ENCODE measurements at regions not wholly inside any gene's neighbourhood (a gene's known extent, or its start where the extent isn't known, plus 50 kb on each side); places are given as distances from the start of the nearest gene placed in this dataset.
A peak's percentile ranks its signal among the peaks of the same experiment; 100 is the strongest.
"Not testable (repeated sequence)": the region's sequence is repeated elsewhere in the genome, so short reads cannot be mapped to it uniquely, and the experiment has no call there.

GRCh38 chr1:83055391-83056170 lies 943.4 kb downstream of the TTLL7 start:
- ChIA-PET CTCF (no interaction called here), POLR2A (ENCODE audit: low non-redundant PET) (no interaction called here)
- H3K27ac ChIP-seq (ENCODE audit: low read depth, low read length, poor library complexity, severe bottlenecking), result no peak overlapping the region
- BruUV-seq (replicated peaks), result no TSS peak
- no peaks in the 10 kb centered on the region for H3K36me3 ChIP-seq (ENCODE audit: insufficient read depth, low read length, poor library complexity, severe bottlenecking)
- H3K9me3 ChIP-seq (ENCODE audit: low read depth, low read length, poor library complexity, severe bottlenecking), result no peaks in the 10 kb centered on the region
- intact Hi-C loops (cut with micrococcal nuclease; ENCODE audit: unreplicated experiment), result no loop called here
- H3K27me3 ChIP-seq (replicated peaks; ENCODE audit: insufficient read depth, low read depth, low read length, poor library complexity), result no peaks in the 10 kb centered on the region
- DNase-seq (ENCODE audit: low spot score), result peak; percentile 55
- no peak overlapping the region for H3K4me3 ChIP-seq (ENCODE audit: low read depth, low read length, poor library complexity, severe bottlenecking)
- TF ChIP-seq CTCF (conservative IDR thresholded peaks at IDR 0.05; ENCODE audit: low read depth, low read length) (no peak), EZH2 (IDR thresholded peaks at IDR 0.05; ENCODE audit: borderline replicate concordance, low read depth, low read length, poor library complexity, severe bottlenecking) (no peak)
- H3K4me1 ChIP-seq (ENCODE audit: insufficient read depth, low read length, poor library complexity, severe bottlenecking), result no peaks in the 10 kb centered on the region

DNA sequence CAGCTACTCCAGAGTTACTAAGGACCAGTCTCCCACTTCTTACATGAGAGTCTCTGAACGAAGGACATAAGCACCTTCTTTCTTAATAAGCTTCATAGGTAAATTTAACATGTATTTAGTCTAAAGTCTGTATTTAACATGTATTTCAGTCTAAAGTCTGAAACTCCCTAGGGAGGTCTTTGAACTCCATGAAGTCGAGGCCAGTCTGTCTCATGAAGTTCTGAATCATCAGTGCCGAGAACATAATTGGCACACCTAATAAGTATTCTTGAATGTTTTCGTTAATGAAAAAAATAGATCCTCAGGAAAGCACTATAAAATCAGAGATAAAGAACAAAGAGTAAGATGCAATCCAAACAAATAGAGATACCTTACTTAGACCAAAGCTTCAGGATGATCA lies 945.5 kb downstream of the TTLL7 start:
- TF ChIP-seq EZH2 (IDR thresholded peaks at IDR 0.05; ENCODE audit: borderline replicate concordance, low read depth, low read length, poor library complexity, severe bottlenecking) (no peak), CTCF (conservative IDR thresholded peaks at IDR 0.05; ENCODE audit: low read depth, low read length) (no peak)
- no peaks in the 10 kb centered on the region for H3K36me3 ChIP-seq (ENCODE audit: insufficient read depth, low read length, poor library complexity, severe bottlenecking)
- BruUV-seq (replicated peaks), result no TSS peak
- ChIA-PET POLR2A (ENCODE audit: low non-redundant PET) (no interaction called here), CTCF (no interaction called here)
- intact Hi-C loops (cut with micrococcal nuclease; ENCODE audit: unreplicated experiment), result no loop called here
- no peak overlapping the region for H3K4me3 ChIP-seq (ENCODE audit: low read depth, low read length, poor library complexity, severe bottlenecking)
- H3K9me3 ChIP-seq (ENCODE audit: low read depth, low read length, poor library complexity, severe bottlenecking), result no peaks in the 10 kb centered on the region
- no peak for DNase-seq (ENCODE audit: low spot score)
- no peaks in the 10 kb centered on the region for H3K4me1 ChIP-seq (ENCODE audit: insufficient read depth, low read length, poor library complexity, severe bottlenecking)
- H3K27me3 ChIP-seq (replicated peaks; ENCODE audit: insufficient read depth, low read depth, low read length, poor library complexity), result no peaks in the 10 kb centered on the region
- no peak overlapping the region for H3K27ac ChIP-seq (ENCODE audit: low read depth, low read length, poor library complexity, severe bottlenecking)

GRCh38 chr1:83052865-83053264 lies 946.1 kb downstream of the TTLL7 start:
- Histone ChIP-seq H3K27me3 (replicated peaks; ENCODE audit: insufficient read depth, low read depth, low read length, poor library complexity) (no peaks in the 10 kb centered on the region), H3K36me3 (ENCODE audit: insufficient read depth, low read length, poor library complexity, severe bottlenecking) (no peaks in the 10 kb centered on the region), H3K27ac (ENCODE audit: low read depth, low read length, poor library complexity, severe bottlenecking) (no peak overlapping the region), H3K4me3 (ENCODE audit: low read depth, low read length, poor library complexity, severe bottlenecking) (no peak overlapping the region), H3K4me1 (ENCODE audit: insufficient read depth, low read length, poor library complexity, severe bottlenecking) (no peaks in the 10 kb centered on the region), H3K9me3 (ENCODE audit: low read depth, low read length, poor library complexity, severe bottlenecking) (no peaks in the 10 kb centered on the region)
- CTCF ChIA-PET, result no interaction called here
- POLR2A ChIA-PET (ENCODE audit: low non-redundant PET), result no interaction called here
- intact Hi-C loops (cut with micrococcal nuclease; ENCODE audit: unreplicated experiment), result no loop called here
- BruUV-seq (replicated peaks), result no TSS peak
- DNase-seq (ENCODE audit: low spot score), result no peak
- TF ChIP-seq CTCF (conservative IDR thresholded peaks at IDR 0.05; ENCODE audit: low read depth, low read length) (no peak), EZH2 (IDR thresholded peaks at IDR 0.05; ENCODE audit: borderline replicate concordance, low read depth, low read length, poor library complexity, severe bottlenecking) (no peak)

DNA sequence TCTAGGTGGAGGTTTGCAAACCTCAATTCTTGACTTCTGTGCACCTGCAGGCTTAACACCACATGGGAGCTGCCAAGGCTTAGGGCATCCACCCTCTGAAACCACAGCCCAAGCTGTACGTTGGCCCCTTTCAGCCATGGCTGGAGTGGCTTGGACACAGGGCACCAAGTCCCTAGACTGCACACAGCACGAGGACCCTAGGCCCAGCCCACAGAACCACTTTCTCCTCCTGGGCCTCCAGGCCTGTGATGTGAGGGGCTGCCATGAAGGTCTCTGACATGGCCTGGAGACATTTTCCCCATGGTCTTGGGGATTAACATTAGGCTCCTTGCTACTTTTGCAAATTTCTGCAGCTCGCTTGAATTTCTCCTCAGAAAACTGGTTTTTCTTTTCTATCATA lies 947.9 kb downstream of the TTLL7 start:
- not testable (repeated sequence) for BruUV-seq (replicated peaks)

More for the DNA sequence above, 947.9 kb downstream of the TTLL7 start:
- H3K27me3 ChIP-seq (replicated peaks; ENCODE audit: insufficient read depth, low read depth, low read length, poor library complexity); H3K36me3 ChIP-seq (ENCODE audit: insufficient read depth, low read length, poor library complexity, severe bottlenecking); H3K9me3 ChIP-seq (ENCODE audit: low read depth, low read length, poor library complexity, severe bottlenecking); DNase-seq (ENCODE audit: low spot score); POLR2A ChIA-PET (ENCODE audit: low non-redundant PET); CTCF ChIA-PET; intact Hi-C loops (cut with micrococcal nuclease; ENCODE audit: unreplicated experiment); H3K4me3 ChIP-seq (ENCODE audit: low read depth, low read length, poor library complexity, severe bottlenecking); H3K4me1 ChIP-seq (ENCODE audit: insufficient read depth, low read length, poor library complexity, severe bottlenecking); H3K27ac ChIP-seq (ENCODE audit: low read depth, low read length, poor library complexity, severe bottlenecking): not testable (repeated sequence)

Data from A673 (cell line).